ENCODE measurements at regions not wholly inside any gene's neighbourhood (a gene's known extent, or its start where the extent isn't known, plus 50 kb on each side); places are given as distances from the start of the nearest gene placed in this dataset.
"Not testable (repeated sequence)": the region's sequence is repeated elsewhere in the genome, so short reads cannot be mapped to it uniquely, and the experiment has no call there.

DNA sequence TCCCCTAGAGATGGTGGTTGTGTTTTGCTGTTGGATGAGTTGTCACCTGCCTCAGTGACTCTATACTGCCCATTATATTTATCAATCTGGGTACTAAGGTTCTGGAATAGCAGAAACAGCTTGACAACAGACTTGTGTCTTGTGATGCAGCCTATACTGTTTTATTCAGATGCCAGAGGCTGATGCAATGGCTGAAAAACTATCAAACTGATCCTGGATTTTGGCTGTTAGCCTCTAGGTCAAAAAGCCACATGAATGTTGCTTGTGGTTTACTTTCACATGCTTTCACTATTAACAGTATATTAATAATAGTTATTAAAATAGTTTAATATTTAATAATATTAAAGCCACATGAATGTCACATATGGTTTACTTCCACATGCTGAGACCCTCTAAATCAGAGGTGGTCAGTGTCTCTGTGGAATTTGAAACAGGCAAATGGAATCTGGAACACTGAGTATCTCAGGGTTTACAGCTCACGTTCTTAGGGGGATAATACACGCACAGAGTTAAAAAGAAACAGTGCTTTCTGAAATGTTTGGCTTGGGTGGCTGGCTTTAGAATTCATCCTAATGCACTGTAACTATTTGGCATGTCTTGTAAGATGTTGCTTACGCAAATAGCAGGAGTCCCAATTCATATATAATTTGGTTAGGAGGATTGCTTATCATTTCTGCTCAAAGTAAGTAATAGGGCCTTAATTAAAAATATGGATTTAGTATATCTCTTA is 82.5 kb upstream of the LCORL start:
- no peak overlapping the region for H3K27ac Mint-ChIP-seq
- H3K9me3 Mint-ChIP-seq: peaks cover 2% of the 10 kb centered on the region; the same call in 1 of the 2 replicates
- TF ChIP-seq, protein P1, sequence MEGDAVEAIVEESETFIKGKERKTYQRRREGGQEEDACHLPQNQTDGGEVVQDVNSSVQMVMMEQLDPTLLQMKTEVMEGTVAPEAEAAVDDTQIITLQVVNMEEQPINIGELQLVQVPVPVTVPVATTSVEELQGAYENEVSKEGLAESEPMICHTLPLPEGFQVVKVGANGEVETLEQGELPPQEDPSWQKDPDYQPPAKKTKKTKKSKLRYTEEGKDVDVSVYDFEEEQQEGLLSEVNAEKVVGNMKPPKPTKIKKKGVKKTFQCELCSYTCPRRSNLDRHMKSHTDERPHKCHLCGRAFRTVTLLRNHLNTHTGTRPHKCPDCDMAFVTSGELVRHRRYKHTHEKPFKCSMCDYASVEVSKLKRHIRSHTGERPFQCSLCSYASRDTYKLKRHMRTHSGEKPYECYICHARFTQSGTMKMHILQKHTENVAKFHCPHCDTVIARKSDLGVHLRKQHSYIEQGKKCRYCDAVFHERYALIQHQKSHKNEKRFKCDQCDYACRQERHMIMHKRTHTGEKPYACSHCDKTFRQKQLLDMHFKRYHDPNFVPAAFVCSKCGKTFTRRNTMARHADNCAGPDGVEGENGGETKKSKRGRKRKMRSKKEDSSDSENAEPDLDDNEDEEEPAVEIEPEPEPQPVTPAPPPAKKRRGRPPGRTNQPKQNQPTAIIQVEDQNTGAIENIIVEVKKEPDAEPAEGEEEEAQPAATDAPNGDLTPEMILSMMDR (IDR thresholded peaks at IDR 0.05): no peak
- H3K4me1 Mint-ChIP-seq (ENCODE audit: low read depth): no peaks in the 10 kb centered on the region
- peaks cover 4% of the 10 kb centered on the region; the same call in 1 of the 2 replicates for H3K27me3 Mint-ChIP-seq (ENCODE audit: insufficient read depth)
- DNase-seq: no peak
- H3K36me3 Mint-ChIP-seq (ENCODE audit: low read depth): no peaks in the 10 kb centered on the region
- no peak overlapping the region for H3K4me3 Mint-ChIP-seq

DNA sequence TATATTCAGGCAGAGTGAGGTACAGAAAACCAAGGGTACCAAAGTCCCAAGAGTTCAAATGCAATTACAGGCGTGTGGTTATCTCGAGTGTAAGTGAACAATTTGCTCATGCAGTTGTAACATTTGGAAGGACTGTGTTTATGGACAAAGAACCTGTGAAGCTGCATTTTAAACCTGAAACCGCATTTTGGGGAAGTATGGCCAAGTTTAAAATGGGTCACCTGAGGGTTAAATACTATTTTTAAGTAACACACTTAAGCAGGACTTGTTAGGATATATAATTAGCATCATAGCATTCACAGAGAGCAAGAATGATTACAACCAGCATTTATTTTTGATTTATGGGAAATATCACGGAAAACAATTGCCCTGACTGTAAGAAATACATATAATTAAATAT is 79.1 kb upstream of the LCORL start:
- H3K4me1 Mint-ChIP-seq (ENCODE audit: low read depth): no peaks in the 10 kb centered on the region
- DNase-seq: no peak
- no peaks in the 10 kb centered on the region for H3K36me3 Mint-ChIP-seq (ENCODE audit: low read depth)
- no peak overlapping the region for H3K27ac Mint-ChIP-seq
- H3K9me3 Mint-ChIP-seq: peaks cover 8% of the 10 kb centered on the region; the same call in 1 of the 2 replicates
- H3K27me3 Mint-ChIP-seq (ENCODE audit: insufficient read depth): peaks cover 6% of the 10 kb centered on the region; the same call in 1 of the 2 replicates
- H3K4me3 Mint-ChIP-seq: no peak overlapping the region
- TF ChIP-seq, protein P1 (IDR thresholded peaks at IDR 0.05): no peak

DNA sequence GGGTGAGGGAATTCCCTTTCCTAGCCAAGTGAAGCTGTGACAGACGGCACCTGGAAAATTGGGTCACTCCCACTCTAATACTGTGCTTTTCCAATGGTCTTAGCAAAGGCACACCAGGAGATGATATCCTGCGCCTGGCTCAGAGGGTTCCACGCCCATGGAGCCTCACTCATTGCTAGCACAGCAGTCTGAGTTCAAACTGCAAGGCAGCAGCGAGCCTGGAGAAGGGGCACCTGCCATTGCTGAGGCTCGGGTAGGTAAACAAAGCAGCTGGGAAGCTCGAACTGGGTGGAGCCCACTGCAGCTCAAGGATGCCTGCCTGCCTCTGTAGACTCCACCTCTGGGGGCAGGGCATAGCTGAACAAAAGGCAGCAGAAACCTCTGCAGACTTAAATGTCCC is 68.9 kb upstream of the LCORL start:
- not testable (repeated sequence) for DNase-seq; H3K9me3 Mint-ChIP-seq; H3K36me3 Mint-ChIP-seq (ENCODE audit: low read depth); H3K4me1 Mint-ChIP-seq (ENCODE audit: low read depth); H3K27ac Mint-ChIP-seq; H3K27me3 Mint-ChIP-seq (ENCODE audit: insufficient read depth); H3K4me3 Mint-ChIP-seq

DNA sequence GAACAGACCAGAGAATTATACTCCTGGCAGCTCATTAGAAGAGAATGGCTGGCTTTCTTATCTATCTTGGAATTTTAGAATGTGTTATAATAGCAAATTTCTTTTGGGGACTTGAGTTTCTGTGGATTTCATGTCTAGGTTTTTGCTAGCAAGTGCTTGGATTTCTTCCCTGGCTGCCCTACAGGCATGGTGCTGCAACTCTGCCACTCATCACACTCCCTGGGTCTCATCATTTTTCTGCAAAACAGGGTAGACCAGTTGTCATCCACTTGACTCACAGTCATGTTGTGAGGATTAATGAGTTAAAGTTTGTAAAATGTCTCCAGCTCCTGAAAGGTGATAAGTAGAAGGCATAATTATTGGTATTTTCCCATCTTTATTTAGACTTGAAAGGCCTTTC is 60.7 kb upstream of the LCORL start:
- Mint-ChIP-seq H3K27me3 (ENCODE audit: insufficient read depth) (no peaks in the 10 kb centered on the region), H3K36me3 (ENCODE audit: low read depth) (no peaks in the 10 kb centered on the region), H3K4me1 (ENCODE audit: low read depth) (no peaks in the 10 kb centered on the region), H3K4me3 (no peak overlapping the region), H3K27ac (no peak overlapping the region), H3K9me3 (no peaks in the 10 kb centered on the region)
- DNase-seq: no peak
- TF ChIP-seq, protein P1 (IDR thresholded peaks at IDR 0.05): no peak

DNA sequence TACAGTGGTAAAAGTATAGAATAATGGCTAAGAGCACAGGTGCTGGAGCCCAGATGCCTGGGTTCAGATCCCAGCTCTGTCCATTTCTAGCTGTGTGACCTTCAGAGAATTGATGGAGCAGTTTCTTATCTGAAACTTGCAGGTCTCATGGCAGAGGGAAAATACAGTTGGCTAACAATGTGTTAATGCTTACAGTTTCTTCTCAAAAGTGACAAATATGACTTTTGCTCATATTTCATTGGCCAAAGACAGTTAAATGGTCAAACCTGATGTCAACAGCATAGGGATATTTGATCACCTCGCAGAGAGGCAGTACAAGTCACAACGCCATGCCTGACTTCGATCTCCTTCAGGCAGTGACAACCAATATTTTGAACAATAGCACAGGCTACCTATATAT is 60.2 kb upstream of the LCORL start:
- H3K4me3 Mint-ChIP-seq: no peak overlapping the region
- TF ChIP-seq, protein P1 (IDR thresholded peaks at IDR 0.05): no peak
- no peaks in the 10 kb centered on the region for H3K27me3 Mint-ChIP-seq (ENCODE audit: insufficient read depth)
- no peaks in the 10 kb centered on the region for H3K9me3 Mint-ChIP-seq
- DNase-seq: no peak
- no peaks in the 10 kb centered on the region for H3K36me3 Mint-ChIP-seq (ENCODE audit: low read depth)
- no peak overlapping the region for H3K27ac Mint-ChIP-seq
- H3K4me1 Mint-ChIP-seq (ENCODE audit: low read depth): no peaks in the 10 kb centered on the region

DNA sequence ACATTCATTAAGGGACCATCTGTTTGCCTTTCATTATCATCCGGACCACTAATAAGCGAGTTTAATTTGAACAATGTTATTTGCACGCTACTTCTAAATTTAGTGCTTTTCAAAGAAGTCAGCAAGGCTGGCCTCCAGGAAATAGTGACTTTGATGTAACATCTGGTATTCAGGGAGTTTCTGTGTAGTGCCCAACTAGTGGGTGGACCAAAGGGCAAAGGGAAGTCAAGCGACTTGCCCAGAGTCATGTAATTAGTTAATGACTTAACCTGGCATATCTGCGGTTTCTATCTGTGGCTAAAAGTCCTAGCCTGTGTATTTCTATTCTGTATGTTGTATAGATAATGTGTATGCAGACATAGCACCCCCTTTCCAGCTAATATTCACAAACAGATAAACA is 56.3 kb upstream of the LCORL start:
- Mint-ChIP-seq H3K4me3 (no peak overlapping the region), H3K27me3 (ENCODE audit: insufficient read depth) (no peaks in the 10 kb centered on the region)

More for the DNA sequence above, 56.3 kb upstream of the LCORL start:
- H3K4me1 Mint-ChIP-seq (ENCODE audit: low read depth): no peaks in the 10 kb centered on the region
- H3K36me3 Mint-ChIP-seq (ENCODE audit: low read depth): no peaks in the 10 kb centered on the region
- no peak overlapping the region for H3K27ac Mint-ChIP-seq
- H3K9me3 Mint-ChIP-seq: no peaks in the 10 kb centered on the region
- DNase-seq: no peak
- TF ChIP-seq, protein P1 (IDR thresholded peaks at IDR 0.05): no peak
